HEK293 (cell line): ENCODE measurements at regions not wholly inside any gene's neighbourhood (a gene's known extent, or its start where the extent isn't known, plus 50 kb on each side); places are given as distances from the start of the nearest gene placed in this dataset.

Experiments
- CTCF ChIP-seq: fragments of 450-650 bp; formaldehyde crosslinking; IDR thresholded peaks from 2 replicates; pipeline ENCODE4 v1.5.1; 2016; ENCODE audit warnings: missing biosample characterization, missing genetic modification characterization
- OSR2 ChIP-seq: fragments of 450-650 bp; formaldehyde crosslinking; IDR thresholded peaks from 2 replicates; pipeline ENCODE4 v1.5.1; 2016; ENCODE audit warnings: missing biosample characterization, missing genetic modification characterization
- SETDB1 ChIP-seq: IDR thresholded peaks from one replicate; pipeline ENCODE4 v1.6.1; 2017; ENCODE audit warnings: mild to moderate bottlenecking, low read length, moderate library complexity, mixed read lengths; ENCODE audit not compliant: insufficient read length
- ZBTB49 ChIP-seq: fragments of 450-650 bp; formaldehyde crosslinking; IDR thresholded peaks from 2 replicates; pipeline ENCODE4 v1.5.1; 2016; ENCODE audit warnings: missing biosample characterization, missing genetic modification characterization, low read depth
- ZBTB8A ChIP-seq: fragments of 450-650 bp; formaldehyde crosslinking; IDR thresholded peaks from 2 replicates; pipeline ENCODE4 v1.5.1; 2016; ENCODE audit warnings: missing biosample characterization, missing genetic modification characterization
- ZFP37 ChIP-seq: fragments of 450-650 bp; formaldehyde crosslinking; IDR thresholded peaks from 2 replicates; pipeline ENCODE4 v1.5.1; 2016; ENCODE audit warnings: missing biosample characterization, missing genetic modification characterization
- ZNF280D ChIP-seq: fragments of 450-650 bp; formaldehyde crosslinking; IDR thresholded peaks from 2 replicates; pipeline ENCODE4 v1.5.1; 2016; ENCODE audit warnings: missing biosample characterization, missing genetic modification characterization
- ZNF341 ChIP-seq: fragments of 450-650 bp; formaldehyde crosslinking; IDR thresholded peaks from 2 replicates; pipeline ENCODE4; 2016; ENCODE audit warnings: low read depth, missing biosample characterization, missing genetic modification characterization
- ZNF624 ChIP-seq: fragments of 450-650 bp; formaldehyde crosslinking; IDR thresholded peaks from 2 replicates; pipeline ENCODE4 v1.5.1; 2017; ENCODE audit warnings: missing biosample characterization, missing genetic modification characterization

GRCh38 chr2:200749631-200750322, 61.9 kb upstream of the BZW1 start:
- no peak for TF ChIP-seq CTCF (tag by site-specific recombination)
- no peak for TF ChIP-seq ZNF341 (tag by site-specific recombination)
- no peak for TF ChIP-seq ZFP37 (tag by site-specific recombination)
- TF ChIP-seq ZNF280D (tag by site-specific recombination), result no peak
- no peak for TF ChIP-seq ZBTB49 (tag by site-specific recombination)
- TF ChIP-seq SETDB1, result no peak
- no peak for TF ChIP-seq OSR2 (tag by site-specific recombination)
- TF ChIP-seq ZNF624 (tag by site-specific recombination), result no peak
- TF ChIP-seq ZBTB8A, result no peak
